Epithelial cell of prostate (primary cell): ENCODE measurements at regions not wholly inside any gene's neighbourhood (a gene's known extent, or its start where the extent isn't known, plus 50 kb on each side); places are given as distances from the start of the nearest gene placed in this dataset.
"Not testable (repeated sequence)": the region's sequence is repeated elsewhere in the genome, so short reads cannot be mapped to it uniquely, and the experiment has no call there.

Experiments
- DNase-seq: peaks from one replicate; pipeline ENCODE4 v3.0.0-alpha.2; 2011; ENCODE audit warnings: low read depth, low spot score
- H3K27ac ChIP-seq: fragments of 450-650 bp; 2 replicates; pipeline ENCODE4 v1.5.1; 2017; ENCODE audit warnings: mild to moderate bottlenecking

- no peak for DNase-seq
- H3K27ac ChIP-seq, result no peak overlapping the region
These were observed 60.1 kb upstream of the FAM171A1 start for GRCh38 chr10:15430969-15431771.

GRCh38 chr10:15428681-15429080 is 57.6 kb upstream of the FAM171A1 start:
- no peak overlapping the region for H3K27ac ChIP-seq
- no peak for DNase-seq

GRCh38 chr10:15427843-15428414 is 56.8 kb upstream of the FAM171A1 start:
- no peak for DNase-seq
- no peak overlapping the region for H3K27ac ChIP-seq

GRCh38 chr10:15426558-15426957 is 55.5 kb upstream of the FAM171A1 start:
- no peak overlapping the region for H3K27ac ChIP-seq
- DNase-seq, result no peak

- no peak for DNase-seq
- H3K27ac ChIP-seq, result no peak overlapping the region
These were observed 55.0 kb upstream of the FAM171A1 start for GRCh38 chr10:15426115-15426514.

GRCh38 chr10:15421875-15422274 is 50.8 kb upstream of the FAM171A1 start:
- not testable (repeated sequence) for H3K27ac ChIP-seq, DNase-seq
